Sigmoid colon (tissue), 3 donors: ENCODE measurements at regions not wholly inside any gene's neighbourhood (a gene's known extent, or its start where the extent isn't known, plus 50 kb on each side); places are given as distances from the start of the nearest gene placed in this dataset.
"Not testable (repeated sequence)": the region's sequence is repeated elsewhere in the genome, so short reads cannot be mapped to it uniquely, and the experiment has no call there.

Source experiments
- CTCF ChIP-seq, 4 experiments: fragments of 450-650 bp in 3 of 4; fragments of 200-600 bp in 1 of 4; IDR thresholded peaks; one replicate each; pipeline ENCODE4 v1.5.1; 2016 to 2019; ENCODE audit warnings: antibody characterized with exemption in 4 of 4, mild to moderate bottlenecking in 3 of 4, moderate library complexity in 2 of 4
- POLR2A ChIP-seq, 2 donors: fragments of 450-650 bp; IDR thresholded peaks; one replicate each; pipeline ENCODE4 v1.6.1; 2016; ENCODE audit warnings: antibody characterized with exemption in 2 of 2, mild to moderate bottlenecking in 2 of 2, moderate library complexity in 2 of 2

GRCh38 chr12:92391726-92392125 is 246.1 kb upstream of the BTG1 start:
- TF ChIP-seq CTCF, POLR2A (IDR thresholded peaks at IDR 0.05): not testable (repeated sequence)
